Small intestine (tissue), 7 donors: ENCODE measurements at regions not wholly inside any gene's neighbourhood (a gene's known extent, or its start where the extent isn't known, plus 50 kb on each side); places are given as distances from the start of the nearest gene placed in this dataset.
"Not testable (repeated sequence)": the region's sequence is repeated elsewhere in the genome, so short reads cannot be mapped to it uniquely, and the experiment has no call there.

Experiments used
- DNase-seq, 2 donors: peaks; one replicate each; pipeline versions ENCODE4 v3.0.0 to v3.0.0-alpha.2; 2013
- FAIRE-seq: peaks from 2 replicates; lab custom pipeline; 2012; peaks lifted over from hg19 to GRCh38; lab: Jason Lieb, UNC
- H3K27ac ChIP-seq, 3 donors: one replicate each; pipeline ENCODE4 v1.5.1; 2013; ENCODE audit warnings: low read length in 2 of 3, mild to moderate bottlenecking in 2 of 3, control low read depth in 1 of 3, inconsistent platforms in 1 of 3, low read depth in 1 of 3, moderate library complexity in 1 of 3
- H3K27me3 ChIP-seq, 3 donors: one replicate each; pipeline ENCODE4 v1.6.1; 2013; ENCODE audit warnings: low read length in 3 of 3, inconsistent platforms in 1 of 3; ENCODE audit not compliant: control insufficient read depth in 3 of 3, insufficient read depth in 3 of 3
- H3K36me3 ChIP-seq, 3 donors: one replicate each; pipeline ENCODE4 v1.6.1; 2013; ENCODE audit warnings: low read length in 3 of 3, inconsistent platforms in 1 of 3, low read depth in 1 of 3, mild to moderate bottlenecking in 1 of 3, moderate library complexity in 1 of 3; ENCODE audit not compliant: control insufficient read depth in 3 of 3, insufficient read depth in 2 of 3
- H3K4me1 ChIP-seq, 3 donors: one replicate each; pipeline ENCODE4 v1.6.1; 2013; ENCODE audit warnings: low read length in 2 of 3, inconsistent platforms in 1 of 3, low read depth in 1 of 3, mild to moderate bottlenecking in 1 of 3, moderate library complexity in 1 of 3; ENCODE audit not compliant: control insufficient read depth in 3 of 3, insufficient read depth in 2 of 3
- H3K4me3 ChIP-seq, 3 donors: one replicate each; pipeline ENCODE4 v1.5.1; 2013; ENCODE audit warnings: low read length in 3 of 3, control low read depth in 1 of 3, inconsistent platforms in 1 of 3, low read depth in 1 of 3, mild to moderate bottlenecking in 1 of 3, moderate library complexity in 1 of 3
- H3K9me3 ChIP-seq, 2 donors: one replicate each; pipeline ENCODE4 v1.6.1; 2013; ENCODE audit warnings: low read depth in 1 of 2, low read length in 1 of 2; ENCODE audit not compliant: control insufficient read depth in 2 of 2, insufficient read depth in 1 of 2
- WGBS, 3 donors: extraction: QIAGEN DNeasy Blood & Tissue Kit; methylation state at CpG; one replicate each; pipeline ENCODE4 v1.1.7; 2013; 5-methylcytosine and 5-hydroxymethylcytosine counted together
- donor health status: healthy with polysubstance abuse.
- donor health status: control.
- donor health status: control.
- donor health status: Bipolar disorder and iron deficiency.
- donor health status: healthy.

DNA sequence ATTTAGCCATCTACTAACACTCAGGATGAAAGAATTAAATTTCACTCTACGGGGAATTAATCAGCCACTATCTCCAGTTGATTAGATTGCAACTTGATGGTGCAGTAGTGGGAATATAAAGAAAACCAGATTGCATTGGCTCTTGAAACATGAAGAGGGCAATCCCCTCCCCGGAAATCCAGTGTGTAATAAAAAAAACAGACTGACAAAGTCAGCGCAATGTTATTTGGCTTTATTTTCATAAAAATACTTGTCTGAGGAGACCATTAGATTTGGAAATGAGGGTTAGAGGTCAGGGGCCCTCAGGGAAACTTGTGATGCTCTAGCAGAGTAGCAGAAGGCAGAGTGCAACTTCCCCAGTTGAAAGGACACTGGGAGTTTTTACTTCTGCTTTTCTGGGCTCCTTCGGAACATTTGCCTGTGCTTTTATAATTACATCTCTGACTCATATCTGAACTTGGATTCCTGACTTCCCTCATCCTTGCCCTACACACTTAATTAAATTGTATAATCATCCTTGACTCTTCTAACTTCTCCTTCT is 326.8 kb downstream of the TUSC7 start:
- H3K27ac ChIP-seq = peak overlapping the region in 2 of 3 donors; percentile 8 to 47
- no peak overlapping the region for H3K4me3 ChIP-seq
- H3K9me3 ChIP-seq = no peaks in the 10 kb centered on the region
- FAIRE-seq = no peak
- H3K4me1 ChIP-seq = peaks cover 2 to 21% (median 7%) of the 10 kb centered on the region in 3 donors
- peak; percentile 66 to 74 for DNase-seq
- WGBS, 3 donors = 4 to 22% (median 19%) methylated on average over 4 of the region's 4 CpGs
- no peaks in the 10 kb centered on the region for H3K27me3 ChIP-seq
- no peaks in the 10 kb centered on the region for H3K36me3 ChIP-seq

DNA sequence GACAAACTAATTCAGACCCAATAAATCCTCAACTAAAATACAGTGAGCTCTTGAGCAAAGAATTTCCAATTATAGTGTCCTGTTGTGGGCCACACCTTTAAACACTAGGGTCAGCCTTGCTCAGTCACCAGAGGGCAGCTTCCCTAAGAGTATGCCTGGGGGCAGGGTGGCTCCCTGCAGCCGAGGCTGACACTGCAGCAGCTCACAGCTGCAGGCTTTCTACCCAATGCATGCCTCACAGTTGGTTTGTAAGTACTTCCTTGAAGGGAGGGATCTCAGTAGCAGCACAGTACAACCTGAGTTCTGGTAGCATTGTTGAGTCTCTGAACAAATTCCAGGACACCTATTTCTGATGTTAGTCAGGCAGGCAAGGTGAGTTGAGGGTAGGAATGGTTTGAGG is 335.6 kb downstream of the TUSC7 start:
- Histone ChIP-seq H3K27ac (no peak overlapping the region), H3K4me1 (peaks cover 0 to 7% (median 0%) of the 10 kb centered on the region in 3 donors), H3K9me3 (no peaks in the 10 kb centered on the region), H3K36me3 (no peaks in the 10 kb centered on the region), H3K27me3 (no peaks in the 10 kb centered on the region), H3K4me3 (no peak overlapping the region)
- FAIRE-seq = no peak
- peak; percentile 16 to 25 for DNase-seq
- 0 to 1% (median 0%) methylated on average over 1 of the region's 1 CpG for WGBS, 3 donors

DNA sequence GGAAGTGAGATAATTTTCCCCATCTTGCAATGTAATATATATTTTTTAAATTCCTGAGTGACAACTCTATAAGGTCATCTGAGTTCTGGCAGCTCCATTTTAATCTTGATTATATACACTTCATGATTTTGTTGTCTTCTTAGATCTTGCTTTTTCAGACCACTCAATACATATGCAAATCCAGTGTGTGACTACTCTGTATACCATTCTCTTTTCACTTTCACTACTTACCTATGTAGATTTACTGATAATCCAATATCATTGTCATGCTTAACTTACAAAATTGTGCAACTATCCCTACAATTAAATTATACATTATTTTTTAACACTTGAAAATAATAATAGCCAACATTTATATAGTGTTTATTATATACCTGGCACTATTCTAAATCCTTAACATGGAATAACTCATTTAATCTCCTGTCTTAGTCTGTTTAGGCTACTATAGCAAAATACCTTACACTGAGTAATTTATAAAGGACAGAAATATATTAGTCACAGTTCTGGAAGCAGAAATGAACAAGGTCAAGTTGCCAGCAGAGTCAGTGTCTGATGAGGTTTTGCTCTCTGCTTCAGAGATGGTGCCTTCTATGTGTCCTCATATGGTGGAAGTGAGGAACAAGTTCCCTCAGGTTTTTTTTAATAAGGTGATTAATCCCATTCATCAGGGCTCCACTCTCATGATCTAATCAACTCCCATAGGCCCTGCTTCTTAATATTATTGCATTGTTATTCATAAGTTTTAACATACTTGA is 338.5 kb downstream of the TUSC7 start:
- H3K36me3 ChIP-seq = no peaks in the 10 kb centered on the region
- DNase-seq = no peak
- peaks cover 0 to 7% (median 0%) of the 10 kb centered on the region in 3 donors for H3K4me1 ChIP-seq
- H3K9me3 ChIP-seq = no peaks in the 10 kb centered on the region
- FAIRE-seq = no peak
- H3K27ac ChIP-seq = no peak overlapping the region
- H3K4me3 ChIP-seq = no peak overlapping the region
- no peaks in the 10 kb centered on the region for H3K27me3 ChIP-seq

DNA sequence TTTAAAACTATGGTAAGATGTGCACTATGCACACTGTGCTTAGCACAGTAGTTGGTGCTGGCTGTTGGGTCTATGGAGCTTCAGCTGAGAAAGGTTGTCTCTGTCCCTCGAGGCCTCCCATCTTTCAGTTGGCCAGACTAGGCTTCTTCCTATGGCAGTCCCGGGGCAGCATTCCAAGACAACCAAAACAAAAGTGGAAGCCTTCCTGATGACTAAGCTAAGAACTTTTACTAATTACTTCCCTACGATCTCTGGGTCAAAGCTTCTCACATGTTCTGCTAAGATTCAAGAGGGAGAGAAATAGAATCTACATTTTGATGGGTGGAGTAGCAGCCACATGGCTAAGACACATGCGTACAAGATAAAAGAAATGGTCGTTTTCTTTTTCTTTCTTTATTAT is 342.8 kb downstream of the TUSC7 start:
- Histone ChIP-seq H3K4me3 (no peak overlapping the region), H3K27me3 (no peaks in the 10 kb centered on the region), H3K27ac (no peak overlapping the region), H3K4me1 (no peaks in the 10 kb centered on the region), H3K36me3 (no peaks in the 10 kb centered on the region), H3K9me3 (no peaks in the 10 kb centered on the region)
- 55 to 74% (median 64%) methylated on average over 5 of the region's 5 CpGs for WGBS, 3 donors
- DNase-seq (no peak), FAIRE-seq (no peak)

DNA sequence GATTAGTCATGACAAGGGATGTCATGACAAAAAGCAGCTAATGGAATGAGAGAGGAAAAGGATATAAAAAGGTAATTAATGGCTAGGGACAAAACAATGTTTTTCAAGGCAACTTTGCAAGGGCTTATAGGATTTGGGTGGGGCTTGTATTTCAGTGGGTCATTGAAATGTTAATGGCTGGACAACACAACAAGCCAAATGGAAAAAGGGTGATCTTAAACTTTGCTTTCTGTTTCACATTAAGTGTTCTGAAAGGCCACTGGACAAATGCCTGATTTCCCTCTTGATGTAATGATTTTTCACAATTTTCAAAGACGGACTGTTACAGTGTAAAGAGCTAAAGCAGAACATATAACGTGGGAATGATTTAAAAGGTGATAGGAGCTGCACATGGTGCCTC is 345.0 kb downstream of the TUSC7 start:
- no peak overlapping the region for H3K4me3 ChIP-seq
- WGBS, 3 donors = 67 to 85% (median 79%) methylated on average over 2 of the region's 2 CpGs
- H3K4me1 ChIP-seq = no peaks in the 10 kb centered on the region
- FAIRE-seq (no peak), DNase-seq (no peak)
- no peaks in the 10 kb centered on the region for H3K27me3 ChIP-seq
- no peaks in the 10 kb centered on the region for H3K36me3 ChIP-seq
- no peaks in the 10 kb centered on the region for H3K9me3 ChIP-seq
- no peak overlapping the region for H3K27ac ChIP-seq

DNA sequence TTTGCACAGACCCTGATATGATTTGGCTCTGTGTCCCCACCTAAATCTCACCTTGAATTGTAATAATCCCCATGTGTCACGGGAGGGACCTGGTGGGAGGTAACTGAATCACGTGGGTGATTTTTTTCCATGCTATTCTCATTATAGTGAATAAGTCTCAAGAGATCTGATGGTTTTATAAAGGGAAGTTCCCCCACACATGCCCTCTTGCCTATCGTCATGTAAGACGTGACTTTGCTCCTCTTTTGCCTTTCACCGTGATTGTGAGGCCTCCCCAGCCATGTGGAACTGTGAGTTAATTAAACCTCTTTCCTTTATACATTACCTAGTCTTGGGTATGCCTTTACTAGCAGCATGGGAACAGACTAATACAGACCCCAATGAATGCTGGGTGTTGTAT is 347.4 kb downstream of the TUSC7 start:
- not testable (repeated sequence) for DNase-seq, H3K4me1 ChIP-seq, H3K27me3 ChIP-seq, FAIRE-seq, H3K27ac ChIP-seq, H3K4me3 ChIP-seq, H3K9me3 ChIP-seq, H3K36me3 ChIP-seq
- WGBS, 3 donors = 80 to 87% (median 84%) methylated on average over 5 of the region's 5 CpGs

DNA sequence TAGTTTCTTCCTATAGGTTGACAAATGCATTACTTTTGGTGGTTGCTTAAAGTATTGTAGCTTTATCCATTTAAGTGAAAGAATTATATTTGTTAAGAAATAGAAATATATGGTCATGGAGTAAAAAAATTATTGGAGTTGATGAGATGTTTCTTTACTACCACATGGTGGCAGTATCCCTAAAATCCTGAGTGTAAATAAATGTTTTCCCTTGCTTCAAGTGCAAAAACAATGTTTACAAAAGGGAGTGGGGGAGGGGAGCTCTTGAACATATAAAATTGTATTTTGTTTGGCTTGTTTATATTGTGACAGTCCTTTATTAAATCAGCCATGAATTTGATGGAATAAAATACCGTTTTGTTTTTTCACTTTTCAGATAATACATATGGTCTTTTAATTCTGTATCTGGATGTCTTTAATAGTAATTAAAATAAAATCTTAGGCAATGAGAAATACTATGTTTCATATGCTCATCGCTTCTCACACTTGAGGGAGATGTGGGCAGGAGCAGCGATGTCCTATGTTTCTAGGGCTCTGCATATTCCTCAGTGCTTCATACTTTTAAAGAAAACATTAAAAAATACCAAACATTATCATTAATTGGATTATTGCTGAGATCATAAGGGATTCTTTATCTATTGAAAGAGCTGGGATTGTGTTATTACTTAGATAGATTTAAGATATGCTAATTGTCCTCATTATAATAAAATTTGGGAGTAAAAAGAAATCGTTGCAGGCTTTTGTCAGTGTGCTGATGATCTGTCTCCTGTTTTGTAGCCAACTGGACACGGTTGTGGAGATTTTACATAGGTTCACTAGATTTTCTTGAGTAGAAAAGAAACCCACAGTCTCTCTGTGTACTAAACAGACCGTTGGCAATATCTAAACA is 349.7 kb downstream of the TUSC7 start:
- Histone ChIP-seq H3K36me3 (no peaks in the 10 kb centered on the region), H3K4me1 (no peaks in the 10 kb centered on the region), H3K9me3 (no peaks in the 10 kb centered on the region), H3K27ac (no peak overlapping the region), H3K27me3 (no peaks in the 10 kb centered on the region), H3K4me3 (no peak overlapping the region)
- no peak for FAIRE-seq
- 52 to 61% (median 59%) methylated on average over 6 of the region's 6 CpGs for WGBS, 3 donors
- peak; percentile 25 to 28 for DNase-seq

DNA sequence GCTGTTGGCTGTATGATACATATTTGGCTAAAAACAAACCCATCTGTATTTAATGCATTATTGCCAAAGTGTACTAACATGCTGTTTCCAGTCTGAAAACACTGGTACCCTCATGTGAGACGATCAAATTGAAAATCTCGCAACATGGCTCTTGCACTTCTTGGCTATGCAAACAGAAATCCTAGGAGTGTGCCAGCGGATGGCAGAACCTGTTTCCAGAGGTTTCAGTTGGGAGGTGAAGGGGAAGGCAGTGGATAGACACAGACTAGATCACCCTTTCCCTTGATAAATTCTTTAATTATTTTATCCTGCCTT is 350.3 kb downstream of the TUSC7 start:
- Histone ChIP-seq H3K4me1 (no peaks in the 10 kb centered on the region), H3K27me3 (no peaks in the 10 kb centered on the region), H3K36me3 (no peaks in the 10 kb centered on the region), H3K9me3 (no peaks in the 10 kb centered on the region), H3K4me3 (no peak overlapping the region), H3K27ac (no peak overlapping the region)
- 81 to 85% (median 84%) methylated on average over 3 of the region's 3 CpGs for WGBS, 3 donors
- no peak for FAIRE-seq
- no peak for DNase-seq
